GM21619 (cell line): ENCODE measurements at regions not wholly inside any gene's neighbourhood (a gene's known extent, or its start where the extent isn't known, plus 50 kb on each side); places are given as distances from the start of the nearest gene placed in this dataset.
"Not testable (repeated sequence)": the region's sequence is repeated elsewhere in the genome, so short reads cannot be mapped to it uniquely, and the experiment has no call there.

Experiments used
- ATAC-seq: cut with Tn5 transposase; IDR thresholded peaks from one replicate; pipeline ENCODE4 v1.9.1; 2021; ENCODE audit not compliant: unreplicated experiment

DNA sequence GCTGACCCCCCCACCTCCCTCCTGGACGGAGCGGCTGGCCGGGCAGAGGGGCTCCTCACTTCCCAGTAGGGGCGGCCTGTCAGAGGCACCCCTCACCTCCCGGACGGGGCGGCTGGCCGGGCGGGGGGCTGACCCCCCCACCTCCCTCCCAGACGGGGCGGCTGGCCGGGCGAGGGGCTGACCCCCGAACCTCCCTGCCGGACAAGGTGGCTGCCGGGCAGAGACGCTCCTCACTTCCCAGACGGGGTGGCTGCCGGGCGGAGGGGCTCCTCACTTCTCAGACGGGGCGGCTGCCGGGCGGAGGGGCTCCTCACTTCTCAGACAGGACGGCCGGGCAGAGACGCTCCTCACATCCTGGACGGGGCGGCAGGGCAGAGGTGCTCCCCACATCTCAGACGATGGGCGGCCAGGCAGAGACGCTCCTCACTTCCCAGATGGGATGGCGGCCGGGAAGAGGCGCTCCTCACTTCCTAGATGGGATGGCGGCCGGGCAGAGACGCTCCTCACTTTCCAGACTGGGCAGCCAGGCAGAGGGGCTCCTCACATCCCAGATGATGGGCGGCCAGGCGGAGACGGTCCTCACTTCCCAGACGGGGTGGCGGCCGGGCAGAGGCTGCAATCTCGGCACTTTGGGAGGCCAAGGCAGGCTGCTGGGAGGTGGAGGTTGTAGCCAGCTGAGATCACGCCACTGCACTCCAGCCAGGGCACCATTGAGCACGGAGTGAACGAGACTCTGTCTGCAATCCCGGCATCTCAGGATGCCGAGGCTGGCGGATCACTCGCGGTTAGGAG lies 66.2 kb upstream of the PAPPA2 start:
- ATAC-seq: not testable (repeated sequence)

DNA sequence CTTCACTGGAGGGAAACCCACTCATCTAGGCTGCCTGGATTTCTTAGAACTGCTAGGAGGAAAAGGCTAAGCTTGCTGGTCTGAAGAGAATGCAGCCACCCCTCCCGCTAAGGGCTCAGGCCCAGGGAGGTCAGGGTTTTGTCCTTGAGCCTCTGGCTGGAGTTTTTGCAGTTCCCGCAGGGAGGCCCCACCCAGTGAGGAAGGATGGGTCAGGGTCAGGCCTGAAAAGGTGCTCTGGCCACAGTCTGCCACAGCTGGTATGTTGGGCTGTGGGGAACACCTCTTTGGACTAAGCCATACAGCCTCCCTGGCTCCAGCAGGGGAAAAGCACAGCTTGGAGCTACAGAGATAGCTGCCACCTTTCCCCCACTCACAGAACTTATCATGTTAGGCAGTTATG lies 71.4 kb upstream of the PAPPA2 start:
- ATAC-seq: no peak

DNA sequence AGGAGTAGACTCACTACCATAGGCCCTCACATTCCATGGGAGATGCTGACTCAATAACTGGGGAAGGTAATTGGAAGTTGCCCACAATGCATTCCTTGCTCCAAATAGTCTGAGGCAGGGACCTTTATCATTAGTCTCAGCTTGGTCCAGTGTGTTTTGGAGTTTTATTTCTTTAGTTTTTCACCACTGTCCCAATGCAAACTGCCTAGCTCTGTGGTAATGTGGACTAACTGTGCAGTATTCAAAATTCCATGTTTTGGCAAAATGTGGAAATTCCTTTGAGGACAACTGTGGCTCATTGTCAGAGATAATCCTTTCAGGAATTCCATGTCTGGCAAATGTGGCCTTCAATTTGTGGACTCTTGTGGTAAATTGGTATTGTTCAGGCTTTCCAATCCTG lies 78.1 kb upstream of the PAPPA2 start:
- ATAC-seq: no peak

DNA sequence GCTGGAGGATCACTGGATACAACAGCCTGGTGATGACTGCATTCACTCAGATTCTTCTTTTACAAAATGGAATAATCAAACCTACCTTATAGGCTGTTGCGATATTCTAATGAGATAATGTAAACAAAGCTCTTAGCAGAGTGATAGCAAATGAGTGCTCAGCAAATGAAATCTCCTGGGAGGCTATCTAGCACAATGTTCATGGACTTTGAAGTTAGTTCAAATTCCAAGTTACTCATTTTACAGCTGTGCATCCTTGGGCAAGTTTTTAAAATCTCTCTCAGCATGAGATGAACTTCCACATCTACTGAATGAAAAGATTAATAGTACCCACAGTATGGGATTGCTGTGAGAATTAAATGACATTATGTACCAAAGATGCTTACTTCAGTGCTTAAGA lies 80.8 kb upstream of the PAPPA2 start:
- ATAC-seq: no peak

DNA sequence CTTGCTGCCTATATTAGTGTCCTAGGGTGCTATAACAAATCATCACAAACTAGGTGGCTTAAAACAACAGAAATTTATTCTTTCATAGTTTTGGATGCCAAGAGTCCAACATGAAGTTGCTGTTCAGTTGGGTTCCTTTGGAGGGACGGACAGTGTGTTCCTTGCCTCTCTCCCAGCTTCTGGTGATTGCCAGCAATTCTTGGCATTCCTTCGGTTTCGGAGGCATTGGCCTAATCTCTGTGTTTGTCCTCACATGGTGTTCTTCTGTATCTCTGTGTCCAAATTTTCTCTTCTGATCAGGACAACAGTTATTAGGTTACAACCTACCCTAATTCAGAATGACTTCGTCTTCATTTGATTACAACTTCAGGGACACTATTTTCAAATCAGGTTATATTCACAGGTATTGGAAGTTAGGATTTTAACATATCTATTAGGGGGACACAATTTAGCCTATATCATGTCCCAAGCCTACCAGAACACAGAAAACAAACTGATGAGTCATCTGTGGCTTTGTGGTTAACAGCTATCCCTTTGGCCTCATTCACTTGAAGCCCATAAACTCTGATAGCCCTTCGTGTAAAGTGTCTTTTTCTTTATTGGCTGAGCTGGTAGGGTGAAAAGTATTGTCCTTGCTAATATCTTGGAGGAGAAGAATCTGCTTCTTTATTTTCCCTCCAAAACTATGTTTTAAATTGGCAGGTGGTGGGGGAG lies 83.2 kb upstream of the PAPPA2 start:
- ATAC-seq: no peak

DNA sequence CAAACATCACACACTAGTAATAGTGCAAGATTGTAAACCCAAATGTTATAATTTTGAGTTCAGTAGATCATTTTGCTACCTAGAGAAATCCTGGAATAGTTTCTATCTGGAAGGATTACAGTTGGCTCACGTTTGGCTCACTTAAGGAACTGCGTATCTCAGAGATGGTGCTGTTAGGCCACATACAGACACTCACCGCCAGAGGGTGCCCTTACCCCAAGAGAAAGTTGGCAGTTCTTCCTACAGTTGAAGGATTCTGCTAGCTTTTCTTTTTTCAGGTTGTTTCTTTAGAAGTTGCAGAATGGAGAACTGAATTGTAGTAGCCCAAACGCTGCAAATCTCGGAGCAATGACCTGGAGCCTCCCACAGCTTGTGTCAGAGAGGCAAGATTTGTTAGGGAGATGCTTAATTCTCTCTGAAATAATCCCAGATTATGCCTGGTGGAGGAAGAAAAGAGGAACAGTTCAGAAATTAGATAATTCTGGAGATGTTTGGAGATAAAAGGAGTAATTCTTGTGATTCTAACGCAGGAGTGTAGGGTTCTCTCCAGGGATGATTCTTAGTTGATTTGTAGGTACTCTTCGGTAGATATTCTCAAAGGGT lies 87.9 kb upstream of the PAPPA2 start:
- peak; percentile 86 for ATAC-seq

DNA sequence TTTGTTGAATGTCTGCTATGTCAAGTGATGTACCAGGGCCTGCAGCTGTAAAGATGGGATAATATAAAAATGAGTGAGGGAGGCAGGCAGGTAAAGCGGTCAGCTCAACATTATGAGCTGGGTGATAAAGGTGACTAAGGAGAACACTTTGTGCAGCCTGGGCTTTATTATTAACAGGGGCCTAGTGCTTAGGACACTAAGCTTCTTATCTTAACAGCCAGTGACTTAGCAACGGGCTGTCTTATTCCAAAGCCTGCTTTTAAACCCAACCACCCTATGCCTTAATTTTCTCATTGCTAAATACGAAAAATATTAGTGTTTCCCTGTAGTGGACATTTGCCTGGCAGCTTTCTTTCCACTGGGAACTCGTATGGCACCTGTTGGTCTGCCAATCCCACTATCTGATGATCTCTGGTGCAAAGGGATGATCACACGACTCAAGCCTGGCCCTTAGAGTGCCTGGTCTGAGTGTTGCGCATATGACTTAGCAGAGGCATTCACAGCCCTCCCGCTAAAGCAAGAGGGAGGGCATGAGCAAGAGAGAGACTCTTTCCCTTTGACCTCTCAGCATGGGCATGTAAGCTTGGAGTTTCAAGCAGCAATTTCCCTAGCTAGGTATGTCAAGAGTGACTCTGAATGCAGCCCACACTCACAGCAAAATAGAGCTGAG lies 98.6 kb upstream of the PAPPA2 start:
- no peak for ATAC-seq

DNA sequence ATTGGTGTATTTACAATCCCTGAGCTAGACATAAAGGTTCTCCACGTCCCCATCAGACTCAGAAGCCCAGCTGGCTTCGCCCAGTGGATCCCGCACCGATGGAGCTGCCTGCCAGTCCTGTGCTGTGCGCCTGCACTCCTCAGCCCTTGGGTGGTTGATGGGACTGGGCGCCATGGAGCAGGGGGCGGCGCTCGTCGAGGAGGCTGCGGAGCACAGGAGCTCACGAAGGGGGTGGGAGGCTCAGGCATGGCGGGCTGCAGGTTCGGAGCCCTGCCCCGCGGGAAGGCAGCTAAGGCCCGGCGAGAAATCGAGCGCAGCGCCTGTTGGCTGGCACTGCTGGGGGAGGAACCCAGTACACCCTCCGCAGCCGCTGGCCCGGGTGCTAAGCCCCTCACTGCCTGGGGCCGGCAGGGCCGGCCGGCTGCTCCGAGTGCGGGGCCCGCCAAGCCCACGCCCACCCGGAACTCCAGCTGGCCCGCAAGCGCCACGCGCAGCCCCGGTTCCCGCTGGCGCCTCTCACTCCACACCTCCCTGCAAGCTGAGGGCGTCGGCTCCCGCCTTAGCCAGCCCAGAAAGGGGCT lies 113.8 kb upstream of the PAPPA2 start:
- ATAC-seq: not testable (repeated sequence)

DNA sequence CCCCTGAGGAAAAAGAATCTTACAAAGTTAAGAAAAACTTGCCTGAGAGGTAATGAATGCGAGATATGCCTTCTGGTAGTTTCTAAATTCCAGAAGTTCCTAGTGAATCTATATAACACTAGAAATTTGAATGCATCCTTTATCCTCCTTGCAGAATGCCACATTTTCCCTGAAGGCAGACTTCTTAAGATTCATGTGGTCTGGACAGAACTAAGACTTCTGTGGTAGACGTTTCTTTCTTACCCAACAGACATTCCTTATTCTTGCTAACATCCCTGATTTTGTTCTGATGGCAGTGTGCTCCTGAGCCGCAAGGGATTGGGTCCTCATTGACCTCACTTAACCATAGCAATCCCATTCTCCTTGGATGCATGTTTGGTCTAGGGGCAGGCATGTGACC lies 121.3 kb upstream of the PAPPA2 start:
- no peak for ATAC-seq

DNA sequence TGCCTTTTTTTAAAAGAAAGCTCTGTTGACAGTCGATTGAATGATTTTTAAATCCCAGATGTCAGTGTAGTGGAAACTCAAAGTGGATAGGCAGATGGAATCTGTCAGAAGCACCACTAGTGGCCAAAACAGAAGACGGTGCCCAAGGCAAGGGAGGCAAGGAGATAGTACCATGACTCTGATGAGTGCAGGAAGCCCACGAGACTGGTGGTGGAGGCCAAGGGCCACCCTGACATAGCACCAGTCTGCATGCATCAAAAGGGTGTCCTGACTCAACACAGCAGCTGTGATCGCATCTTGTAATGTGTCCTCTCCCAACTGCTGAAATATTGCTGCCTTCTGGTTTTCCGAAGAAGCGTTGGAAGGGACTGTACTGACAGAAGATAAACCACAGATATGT lies 124.1 kb upstream of the PAPPA2 start:
- ATAC-seq: no peak

DNA sequence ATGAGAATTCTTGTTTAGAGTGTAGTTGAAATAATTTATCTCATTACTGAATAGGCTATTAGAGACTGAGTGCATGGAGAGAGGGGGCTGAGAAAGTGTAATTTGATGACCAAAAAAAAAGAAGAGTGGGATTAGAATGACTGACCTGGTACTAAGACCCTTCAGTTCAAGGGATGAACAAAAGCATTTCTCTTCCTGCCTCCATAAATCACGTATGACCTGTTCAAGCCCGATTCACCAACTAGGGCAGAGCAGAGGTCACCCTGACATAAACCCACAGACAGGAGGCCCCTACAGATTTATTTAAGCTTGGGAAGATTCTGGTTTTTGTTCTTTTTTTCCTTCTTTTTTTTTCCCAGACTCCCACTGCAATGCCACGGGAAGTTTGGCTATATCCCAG lies 123.7 kb upstream of the COP1 start:
- ATAC-seq: no peak

DNA sequence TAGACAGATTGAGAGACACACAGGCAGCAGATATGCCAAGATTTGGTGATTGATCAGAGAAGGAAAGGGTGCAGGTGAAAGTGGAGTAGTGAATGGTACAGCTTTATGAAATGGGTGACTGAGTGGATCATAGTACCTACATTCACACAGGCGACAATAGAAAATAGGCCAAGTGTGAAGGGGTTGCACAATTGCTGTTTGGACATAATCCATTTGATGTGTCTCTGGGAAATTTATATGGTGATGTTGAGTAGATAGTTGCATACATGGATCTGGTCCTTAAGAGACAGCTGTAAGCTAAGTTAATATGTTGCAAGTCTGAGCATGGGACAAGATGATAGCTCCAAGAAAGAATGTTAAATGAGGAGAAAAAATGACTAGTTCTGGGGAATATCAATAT lies 118.6 kb upstream of the COP1 start:
- ATAC-seq: no peak

DNA sequence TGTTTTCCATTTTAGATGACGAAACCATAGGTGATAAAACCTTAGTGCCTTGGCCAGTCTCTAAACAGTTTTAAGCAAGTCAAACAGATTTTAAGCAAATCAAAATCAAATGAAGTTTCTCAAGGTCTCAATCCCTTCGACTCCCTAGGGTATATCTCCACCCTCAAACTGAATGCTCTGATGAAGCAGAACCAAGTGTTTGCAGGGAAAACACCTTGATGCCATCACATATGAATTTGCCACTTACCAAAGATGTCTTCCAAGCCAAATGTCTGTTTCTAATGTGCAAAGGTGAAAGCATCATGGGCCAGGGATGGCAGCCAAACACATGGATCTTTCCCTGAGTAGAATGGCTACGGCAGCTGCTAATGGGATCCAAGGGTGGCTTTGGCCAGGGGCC lies 116.4 kb upstream of the COP1 start:
- ATAC-seq: no peak

DNA sequence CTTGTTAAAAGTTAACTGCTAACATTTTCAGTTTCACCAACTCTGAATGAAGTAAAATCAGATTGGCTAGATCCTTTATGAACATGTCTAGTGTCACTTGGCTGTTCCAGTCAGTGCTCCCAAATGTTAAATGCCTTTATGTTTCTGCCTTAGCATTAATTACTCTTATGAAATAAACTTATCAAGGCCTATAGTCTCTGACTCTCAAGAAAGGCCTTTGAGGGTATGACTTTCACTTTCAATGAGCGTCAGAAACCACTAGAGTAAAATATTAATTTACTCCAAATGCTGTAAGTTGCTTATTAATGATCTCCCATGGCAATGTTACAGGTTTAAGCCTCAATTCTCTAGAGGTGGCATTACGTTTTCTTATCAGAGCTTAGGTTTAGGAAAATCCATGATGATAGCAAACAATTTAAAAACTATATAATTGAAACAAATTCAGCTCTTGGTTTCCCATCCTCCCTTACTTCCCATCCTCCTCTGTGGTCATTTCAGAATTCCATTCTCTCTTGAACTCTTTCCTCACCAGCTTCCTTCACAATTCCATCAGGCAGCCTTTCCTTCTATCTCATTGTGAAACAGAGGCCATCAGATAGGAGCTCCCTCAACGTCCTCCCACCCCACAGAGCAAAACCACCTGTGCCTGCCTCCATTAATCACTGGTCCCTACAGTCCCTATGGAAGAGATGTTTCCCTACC lies 108.6 kb upstream of the COP1 start:
- peak; percentile 90 for ATAC-seq

DNA sequence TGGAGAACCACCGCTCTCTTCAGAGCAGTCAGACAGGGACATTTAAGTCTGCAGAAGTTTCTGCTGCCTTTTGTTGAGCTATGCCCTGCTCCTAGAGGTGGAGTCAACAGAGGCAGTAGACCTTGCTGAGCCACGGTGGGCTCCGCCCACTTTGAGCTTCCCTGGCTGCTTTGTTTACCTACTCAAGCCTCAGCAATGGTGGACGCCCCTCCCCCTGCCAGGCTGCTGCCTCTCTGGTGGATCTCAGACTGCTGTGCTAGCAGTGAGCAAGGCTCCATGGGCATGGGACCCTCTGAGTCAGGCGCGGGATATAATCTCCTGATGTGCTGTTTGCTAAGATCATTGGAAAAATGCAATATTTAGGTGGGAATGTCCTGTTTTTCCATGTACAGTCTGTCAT lies 89.5 kb upstream of the COP1 start:
- not testable (repeated sequence) for ATAC-seq

DNA sequence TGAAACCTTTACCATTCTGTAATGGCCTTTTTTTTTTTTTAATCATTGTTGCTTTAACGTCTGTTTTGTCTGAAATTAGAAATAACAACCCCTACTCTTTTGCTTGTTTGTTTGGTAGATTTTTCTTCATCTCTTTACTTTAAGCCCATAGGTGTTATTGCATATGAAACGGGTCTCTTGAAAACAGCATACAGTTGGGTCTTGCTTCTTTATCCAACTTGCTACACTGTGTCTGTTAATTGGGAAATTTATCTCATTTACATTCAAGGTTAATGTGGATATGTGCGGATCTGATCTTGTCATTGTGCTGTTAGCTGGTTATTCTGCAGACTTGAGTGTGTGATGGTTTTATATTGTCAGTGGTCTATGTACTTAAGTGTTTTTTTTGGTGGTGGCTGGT lies 78.9 kb upstream of the COP1 start:
- ATAC-seq: no peak

DNA sequence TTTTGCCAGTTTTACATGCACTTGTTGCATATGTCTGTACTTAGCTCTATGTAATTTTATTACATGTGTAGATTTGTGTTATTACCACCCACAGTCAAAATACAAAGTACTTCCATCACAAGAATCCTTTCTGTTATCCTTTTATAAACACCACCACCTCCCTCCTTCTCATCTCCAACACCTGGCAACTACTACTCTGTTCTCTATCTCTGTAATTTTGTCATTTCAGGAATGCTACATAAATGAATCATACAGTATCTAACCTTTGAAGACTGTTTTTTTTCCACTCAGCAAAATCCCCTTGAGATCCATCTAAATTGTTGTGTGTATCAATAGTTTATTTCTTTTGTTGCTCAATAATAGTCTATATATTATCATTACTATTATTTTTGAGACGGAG lies 64.5 kb upstream of the COP1 start:
- no peak for ATAC-seq
